GM21423 (cell line): ENCODE measurements at regions not wholly inside any gene's neighbourhood (a gene's known extent, or its start where the extent isn't known, plus 50 kb on each side); places are given as distances from the start of the nearest gene placed in this dataset.
"Not testable (repeated sequence)": the region's sequence is repeated elsewhere in the genome, so short reads cannot be mapped to it uniquely, and the experiment has no call there.

Source experiments
- ATAC-seq: cut with Tn5 transposase; IDR thresholded peaks from one replicate; pipeline ENCODE4 v1.9.1; 2021; ENCODE audit warnings: mild to moderate bottlenecking, moderate library complexity; ENCODE audit not compliant: unreplicated experiment

DNA sequence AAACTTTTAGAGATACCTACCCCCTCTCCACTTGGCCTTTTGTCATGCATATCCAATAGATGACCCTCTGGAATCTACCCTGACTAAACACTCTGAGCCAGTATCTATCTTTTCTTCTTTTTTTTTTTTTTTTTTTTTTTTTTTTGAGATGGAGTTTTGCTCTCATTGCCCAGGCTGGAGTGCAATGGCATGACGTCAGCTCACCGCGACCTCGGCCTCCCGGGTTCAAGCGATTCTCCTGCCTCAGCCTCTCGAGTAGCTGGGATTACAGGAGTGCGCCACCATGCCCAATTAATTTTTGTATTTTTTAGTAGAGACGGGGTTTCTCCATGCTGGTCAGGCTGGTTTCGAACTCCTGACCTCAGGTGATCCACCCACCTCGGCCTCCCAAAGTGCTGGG, 50.8 kb upstream of the GRIN2B start:
- not testable (repeated sequence) for ATAC-seq

DNA sequence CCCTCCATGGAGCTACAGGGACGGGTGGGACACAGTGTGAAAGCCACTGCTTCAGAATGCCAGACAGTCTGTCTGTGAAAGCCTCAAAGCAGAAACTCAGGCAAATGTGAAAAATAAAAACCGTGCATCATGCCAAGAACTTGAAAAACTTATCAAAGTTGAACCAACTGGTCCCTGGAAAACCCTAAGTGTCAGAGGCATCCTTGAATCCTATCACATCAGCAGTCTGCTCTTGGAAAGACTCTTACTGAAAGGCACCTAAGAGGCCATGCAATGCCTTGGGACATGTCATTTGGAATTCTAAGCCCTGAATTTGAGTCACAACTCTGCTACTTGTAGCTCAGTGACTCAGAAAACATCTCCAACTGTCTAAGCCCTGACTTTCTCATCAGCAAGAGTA, 62.4 kb upstream of the GRIN2B start:
- ATAC-seq, result no peak

DNA sequence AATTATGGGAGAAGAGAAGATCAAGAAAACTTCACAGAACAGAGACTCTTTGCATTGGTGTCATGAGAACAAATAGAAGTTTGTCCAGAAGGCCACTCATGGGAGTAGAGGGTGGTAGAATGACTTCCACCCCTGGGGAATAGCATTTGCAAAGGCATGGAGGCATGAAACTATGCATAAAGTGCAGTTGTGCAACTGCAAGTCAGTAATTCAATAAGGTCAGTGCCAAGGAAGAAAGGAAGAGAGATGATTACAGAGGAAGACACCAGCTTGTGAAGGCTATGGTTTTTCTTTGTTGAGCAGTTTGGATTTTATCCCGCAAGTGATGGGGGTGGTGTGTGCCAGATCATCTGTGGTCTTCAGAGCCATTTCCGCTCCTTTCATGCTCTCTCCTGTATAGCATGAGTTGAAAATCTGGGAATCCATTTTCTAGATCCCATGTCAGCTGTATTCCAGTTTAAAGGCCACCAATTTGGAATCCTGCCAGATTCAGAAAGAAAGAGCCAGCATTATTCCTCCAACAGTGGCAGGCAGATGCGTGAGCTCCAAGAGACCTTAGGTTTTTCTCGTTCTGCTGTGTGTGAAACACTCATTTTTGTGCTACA, 67.6 kb upstream of the GRIN2B start:
- no peak for ATAC-seq

DNA sequence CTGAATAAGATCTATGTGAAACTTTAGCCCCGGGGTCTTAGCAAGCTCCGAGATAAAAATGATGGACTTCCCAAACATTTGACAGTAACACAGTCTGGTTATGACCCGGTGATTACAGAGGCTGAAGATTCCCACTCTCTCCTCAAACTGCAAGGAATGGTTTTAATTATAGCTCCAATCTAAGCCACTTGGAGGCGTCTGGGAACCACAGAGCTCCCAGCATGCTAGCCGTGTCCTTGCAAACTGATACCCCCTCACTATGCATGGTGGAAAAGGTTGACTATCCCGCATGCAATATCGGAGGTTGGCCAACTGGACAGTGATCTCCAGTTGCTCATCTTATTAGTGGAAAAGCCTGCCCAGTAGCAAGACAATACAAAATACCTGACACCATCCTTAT, 76.5 kb upstream of the GRIN2B start:
- no peak for ATAC-seq

DNA sequence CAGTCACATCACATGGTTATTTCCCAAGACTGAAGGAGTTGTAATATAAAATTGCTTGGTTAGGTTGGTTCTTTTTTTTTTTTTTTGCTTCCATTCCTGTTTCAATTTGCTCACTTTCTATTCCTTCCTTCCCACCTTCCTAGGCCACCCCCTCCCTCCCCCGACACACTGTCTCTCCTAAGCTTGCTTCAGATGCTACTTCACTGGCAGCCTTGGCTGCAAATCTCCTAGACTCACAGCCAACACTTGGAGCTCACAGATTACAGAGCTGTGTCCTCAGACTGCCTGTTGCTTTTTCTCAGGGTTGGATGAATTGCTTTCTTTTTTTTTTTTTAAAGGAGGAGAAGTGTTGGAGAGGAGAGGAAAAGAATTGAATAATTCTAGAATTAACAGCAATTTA, 77.3 kb upstream of the GRIN2B start:
- no peak for ATAC-seq

DNA sequence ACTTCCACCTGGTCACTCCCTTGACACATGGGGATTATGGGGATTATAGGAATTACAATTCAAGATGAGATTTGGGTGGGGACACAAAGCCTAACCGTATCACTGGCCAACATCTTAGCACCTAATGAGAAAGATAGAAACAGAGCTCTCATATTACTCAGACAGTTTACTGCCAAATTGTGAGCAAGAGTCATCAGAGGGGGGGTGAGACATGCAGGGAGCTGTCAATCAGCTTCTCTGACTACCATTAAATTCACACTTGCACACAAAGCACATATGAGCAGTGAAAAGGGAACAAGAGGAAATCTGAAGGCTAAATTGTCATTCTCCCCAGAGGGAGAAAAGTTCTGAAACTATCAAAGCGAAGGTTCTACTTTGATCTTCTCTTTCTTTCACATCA, 78.1 kb upstream of the GRIN2B start:
- ATAC-seq, result no peak

DNA sequence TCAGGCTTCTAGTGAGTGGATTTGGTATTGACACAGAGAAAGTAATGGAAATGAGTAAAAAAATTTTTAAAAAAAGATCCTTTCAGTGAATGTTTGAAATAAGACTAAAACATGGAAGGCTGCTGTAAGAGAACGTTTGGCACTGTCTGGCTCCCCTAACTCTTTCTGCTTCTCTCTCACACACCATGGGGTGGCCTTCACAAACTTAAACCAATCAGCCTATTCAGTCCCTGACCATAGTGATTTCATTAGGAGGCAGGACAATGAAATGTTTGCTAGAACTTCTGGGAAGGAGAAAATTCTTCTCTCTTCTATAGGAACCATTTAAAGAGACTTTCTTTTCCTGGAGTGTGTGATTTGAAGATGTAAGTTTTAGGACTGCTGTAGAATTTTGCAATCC, 84.2 kb upstream of the GRIN2B start:
- no peak for ATAC-seq

DNA sequence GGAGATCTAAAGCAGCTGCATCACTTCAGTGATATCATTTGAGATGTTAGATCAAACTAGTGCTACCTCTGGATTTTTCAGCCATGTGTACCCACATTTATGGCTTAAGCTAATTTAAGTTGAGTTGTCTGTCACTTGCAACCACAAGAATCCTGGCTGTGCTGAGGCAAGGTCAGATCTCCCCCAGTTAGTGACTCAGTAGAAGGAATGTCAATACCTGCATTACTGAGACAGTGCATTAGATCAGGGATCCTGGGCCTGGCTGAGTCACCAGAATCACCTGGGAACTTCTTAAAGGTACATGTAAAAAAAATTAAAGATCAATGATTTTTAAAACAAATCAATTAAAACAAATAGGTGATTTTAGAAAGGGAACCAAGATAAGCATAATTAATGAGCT, 84.6 kb upstream of the GRIN2B start:
- ATAC-seq, result no peak

DNA sequence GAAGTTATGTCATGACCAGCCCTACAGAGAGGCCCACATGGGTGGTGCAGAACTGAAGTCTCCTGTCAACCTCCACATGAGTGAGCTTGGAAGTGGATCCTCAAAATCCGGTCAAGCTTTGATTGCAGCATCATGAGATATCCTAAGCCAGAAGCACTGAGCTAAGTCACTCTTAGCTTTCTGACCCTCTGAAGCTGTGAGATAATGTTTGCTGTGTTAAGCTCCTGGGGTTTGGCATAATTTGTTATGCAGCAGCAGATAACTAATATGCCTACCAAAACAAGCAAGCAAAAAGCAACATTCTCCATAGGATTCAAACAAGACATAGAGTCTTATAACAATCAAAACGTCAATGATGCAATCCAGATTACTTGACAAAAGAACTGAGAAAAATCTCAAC, 87.6 kb upstream of the GRIN2B start:
- ATAC-seq, result no peak

DNA sequence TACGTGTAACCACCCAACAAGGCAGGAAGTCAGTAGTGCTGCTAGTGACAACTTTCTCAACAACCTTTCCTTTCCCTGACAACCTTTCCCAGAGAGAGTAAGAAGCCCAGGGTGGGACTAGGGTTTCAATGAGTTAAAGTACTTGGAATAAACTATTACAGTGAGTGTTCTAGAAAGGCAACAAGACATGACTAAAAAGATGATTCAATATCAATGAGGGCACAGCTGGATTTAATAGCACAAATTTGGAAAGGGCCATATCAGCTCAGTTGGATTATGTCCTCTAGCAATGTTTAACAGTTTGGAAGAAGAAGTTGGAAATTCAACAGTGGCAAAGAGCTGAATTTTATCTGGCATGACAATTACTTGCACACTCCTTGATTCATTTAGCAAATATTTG, 90.4 kb upstream of the GRIN2B start:
- ATAC-seq, result no peak

DNA sequence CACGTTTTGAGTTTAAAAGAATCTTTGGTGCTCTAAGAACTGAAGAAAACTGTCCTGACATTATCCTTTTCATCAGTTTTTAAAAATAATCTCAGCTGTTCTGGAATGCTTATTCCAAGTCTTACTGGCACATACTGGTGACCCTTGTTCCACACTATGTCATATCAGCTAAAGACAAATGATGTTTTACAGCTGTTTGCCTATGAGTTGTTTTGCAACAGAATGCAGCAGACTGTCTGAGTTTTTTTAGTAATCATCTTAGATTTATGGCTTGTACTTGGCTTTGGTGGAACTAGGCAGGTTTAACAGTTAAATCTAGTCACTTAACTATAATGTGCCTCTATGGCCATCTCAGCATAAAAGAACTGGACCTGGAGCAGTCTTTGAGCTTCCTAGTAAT, 91.6 kb upstream of the GRIN2B start:
- ATAC-seq, result no peak

DNA sequence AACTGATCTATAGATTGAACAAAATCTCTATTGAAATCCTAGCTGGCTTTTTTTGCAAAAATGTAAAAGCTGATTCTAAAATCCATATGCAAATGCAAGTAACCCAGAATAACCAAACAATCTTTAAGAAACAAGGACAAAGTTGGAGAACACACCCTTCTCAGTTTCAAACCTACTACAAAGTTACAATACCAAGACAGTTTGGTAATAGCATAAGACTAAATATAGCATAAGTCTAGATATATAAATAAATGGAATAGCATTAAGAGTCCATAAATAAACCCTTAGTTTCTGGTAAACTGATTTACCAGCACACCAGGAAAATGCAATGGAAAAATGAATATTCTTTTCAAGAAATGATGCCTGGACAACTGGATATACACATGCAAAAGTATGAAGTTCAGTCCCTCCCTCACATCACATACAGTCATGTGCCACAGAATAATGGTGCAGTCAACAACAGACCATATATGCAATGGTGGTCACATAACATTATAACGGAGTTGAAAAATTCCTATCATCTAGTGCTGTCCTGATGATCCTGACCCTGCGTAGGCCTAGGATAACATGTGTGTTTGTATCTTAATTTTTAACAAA, 94.5 kb upstream of the GRIN2B start:
- no peak for ATAC-seq

DNA sequence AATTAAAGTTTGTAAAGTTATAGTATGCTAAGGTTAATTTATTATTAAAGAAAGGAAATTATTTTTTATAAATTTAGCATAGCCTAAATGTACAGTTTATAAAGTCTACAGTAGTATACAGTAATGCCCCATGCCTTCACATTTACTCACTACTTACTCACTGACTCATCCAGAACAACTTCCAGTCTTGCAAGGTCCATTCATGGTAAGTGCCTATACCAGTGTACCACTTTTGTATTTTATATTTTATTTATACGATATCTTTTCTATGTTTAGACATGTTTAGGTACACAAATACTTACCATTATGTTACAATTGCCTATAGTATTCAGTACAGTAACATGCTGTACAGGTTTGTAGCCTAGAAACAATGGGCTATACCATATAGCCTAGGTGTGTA, 95.1 kb upstream of the GRIN2B start:
- ATAC-seq, result no peak

DNA sequence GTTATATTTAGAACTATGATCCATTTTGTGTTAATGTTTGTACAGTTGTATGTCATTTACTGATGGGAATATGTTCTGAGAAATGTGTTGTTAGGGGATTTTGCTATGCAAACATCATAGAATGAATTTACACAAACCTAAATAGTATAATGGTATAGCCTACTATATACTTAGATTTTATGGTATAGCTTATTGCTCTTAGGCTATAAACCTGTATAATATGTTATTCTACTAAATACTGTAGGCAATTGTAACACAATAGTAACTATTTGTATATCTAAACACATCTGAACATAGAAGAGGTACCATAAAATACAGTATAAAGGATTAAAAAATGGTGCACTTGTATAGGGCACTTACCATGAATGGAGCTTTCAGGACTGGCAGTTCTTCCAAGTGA, 105.4 kb upstream of the GRIN2B start:
- no peak for ATAC-seq

DNA sequence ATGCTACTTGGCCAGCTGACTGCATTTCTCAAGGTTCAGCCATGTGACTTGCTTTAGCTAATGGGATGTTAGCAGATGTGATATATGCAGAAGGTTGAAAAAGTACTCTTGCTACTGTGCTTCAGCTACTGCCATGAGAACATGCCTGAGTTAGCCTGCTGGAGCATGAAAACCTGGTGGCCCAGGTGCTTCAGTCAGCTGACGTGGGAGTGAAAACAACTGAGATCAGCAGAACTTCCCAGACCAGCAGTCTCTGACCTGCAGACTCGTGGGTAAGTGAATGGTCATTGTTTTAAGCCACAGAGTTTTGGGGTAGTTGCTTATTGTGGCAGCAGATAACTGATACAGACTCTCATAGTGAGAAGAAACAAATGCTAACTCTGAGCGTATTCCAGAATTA, 118.6 kb upstream of the GRIN2B start:
- ATAC-seq, result no peak

DNA sequence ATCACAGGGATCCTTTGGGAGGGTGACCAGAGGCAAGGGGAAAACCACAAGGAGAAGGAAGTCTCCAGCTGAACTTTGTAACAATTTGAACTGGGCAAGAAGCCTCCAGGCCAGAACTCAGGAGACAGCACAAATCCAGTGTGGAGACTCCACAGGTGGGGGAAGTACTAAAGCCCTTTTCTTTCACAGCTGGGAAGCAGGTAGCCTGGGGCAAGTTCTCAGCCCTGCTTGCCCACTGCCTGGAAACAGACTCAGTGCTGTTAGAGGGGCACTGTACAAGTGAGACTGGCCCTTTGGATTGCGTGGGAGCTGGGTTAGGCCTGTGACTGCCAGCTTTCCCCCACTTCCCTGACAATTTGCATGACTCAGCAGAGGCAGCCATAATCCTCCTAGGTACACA, 120.2 kb upstream of the GRIN2B start:
- not testable (repeated sequence) for ATAC-seq

DNA sequence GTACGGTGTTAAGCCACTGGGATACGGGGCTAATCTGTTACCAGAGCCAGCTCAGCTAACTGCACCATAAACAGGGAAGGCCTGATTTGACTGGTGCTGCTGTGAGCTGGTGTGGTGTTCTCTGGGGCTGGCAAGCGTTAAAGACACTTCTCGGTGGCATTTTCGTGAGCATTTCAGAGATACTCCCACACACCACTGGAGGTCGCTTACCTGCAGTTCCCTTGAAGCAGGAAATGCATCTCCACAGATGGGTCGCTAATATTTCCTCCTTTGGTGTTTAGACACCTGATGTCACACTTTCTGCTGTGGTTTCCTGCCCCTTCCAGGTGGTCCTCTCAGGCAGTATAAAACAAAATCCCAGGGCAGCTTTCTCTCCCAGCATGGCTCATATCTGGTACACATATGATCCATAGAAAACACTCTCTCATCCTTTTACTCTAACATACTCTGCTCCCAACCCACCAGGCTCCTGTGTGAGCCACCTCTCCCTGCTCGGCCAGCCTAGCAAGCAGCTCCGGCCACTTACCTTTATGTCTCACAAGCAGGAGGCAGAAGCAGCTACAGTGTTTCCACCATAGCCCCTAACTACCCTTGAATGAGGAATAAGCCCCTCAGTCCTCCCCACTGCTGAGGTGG, 129.9 kb upstream of the GRIN2B start:
- peak; percentile 98 for ATAC-seq

DNA sequence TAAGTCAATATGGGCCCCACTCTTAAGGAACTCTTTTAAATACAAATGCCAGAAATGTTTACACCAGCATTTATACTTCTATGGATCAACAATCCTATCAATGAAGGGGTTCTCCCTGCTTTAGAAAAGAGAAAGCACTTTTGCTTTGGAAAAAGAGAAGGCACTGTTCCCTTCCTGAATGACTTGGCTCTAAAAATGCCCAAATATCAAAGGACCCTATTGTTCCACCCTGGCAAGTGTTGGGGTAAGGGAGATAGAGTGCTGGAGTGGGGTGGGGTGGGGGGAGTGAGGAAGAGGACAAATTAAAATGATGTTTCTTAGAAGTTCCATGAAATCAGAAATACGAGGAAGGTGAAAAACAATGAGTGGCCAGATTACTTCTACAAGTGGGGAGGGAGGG, 131.6 kb upstream of the GRIN2B start:
- no peak for ATAC-seq

DNA sequence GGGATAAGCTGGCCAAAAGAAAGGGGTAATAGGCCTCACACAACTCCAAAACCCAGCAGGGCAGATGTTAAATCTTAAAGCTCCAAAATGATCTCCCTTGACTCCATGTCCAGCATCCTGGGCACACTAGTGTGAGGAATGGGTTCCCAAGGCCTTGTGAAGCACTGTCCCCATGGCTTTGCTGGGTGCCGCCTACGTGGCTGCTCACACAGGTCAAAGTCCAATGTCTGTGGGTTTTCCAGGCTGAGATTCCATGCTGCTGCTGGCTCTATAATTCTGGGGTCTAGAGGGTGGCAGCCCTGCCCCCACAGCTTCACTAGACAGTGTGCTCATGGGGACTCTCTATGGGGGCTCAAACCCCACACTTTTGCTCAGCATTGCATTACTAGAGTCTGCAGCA, 145.3 kb upstream of the GRIN2B start:
- no peak for ATAC-seq

DNA sequence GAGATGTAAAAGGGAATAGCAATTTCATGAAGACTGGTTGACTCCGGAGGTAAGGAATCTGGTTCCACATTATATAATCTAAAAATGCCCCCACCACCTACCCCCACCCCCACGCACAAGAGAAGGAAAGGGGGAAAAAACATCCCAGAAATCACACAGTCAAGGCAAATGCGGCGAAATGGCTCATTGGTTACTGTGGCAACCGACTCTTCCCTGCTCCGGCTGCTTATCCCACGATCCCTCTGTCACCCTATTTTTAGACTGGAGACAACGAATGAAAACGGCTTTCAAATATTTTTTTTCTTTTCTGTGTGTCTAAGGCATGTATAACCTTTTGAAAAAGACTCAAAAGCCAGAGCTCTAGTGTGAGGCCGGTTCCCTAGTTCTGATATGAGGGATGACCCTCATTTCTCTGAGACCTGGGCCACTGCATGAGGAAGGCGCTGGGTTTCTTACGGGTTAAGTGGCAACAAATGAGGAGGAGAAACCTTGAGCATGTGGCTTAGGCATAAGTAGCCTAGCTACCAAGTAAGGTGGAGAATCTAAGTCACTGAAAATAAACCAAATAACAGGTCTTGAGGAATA, 148.3 kb upstream of the GRIN2B start:
- no peak for ATAC-seq

DNA sequence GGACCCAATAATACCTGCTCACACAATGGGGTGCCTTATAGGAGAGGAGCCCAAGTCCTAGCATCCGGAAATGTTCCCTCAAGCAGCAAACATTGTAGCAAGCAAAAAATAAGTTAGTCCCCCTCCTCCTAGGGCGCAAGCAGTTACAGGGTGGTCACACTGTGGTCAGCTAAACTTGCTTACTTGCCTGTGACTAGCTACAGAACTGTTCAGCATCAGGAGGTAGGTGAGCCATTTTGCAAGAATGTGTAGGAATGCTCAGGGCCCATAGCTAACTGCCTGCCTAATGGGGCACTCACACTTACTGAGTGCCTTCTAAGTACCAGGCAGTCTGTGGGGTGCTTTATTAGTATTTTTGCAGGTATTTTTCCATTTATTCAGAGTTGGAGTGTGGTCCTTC, 154.6 kb upstream of the GRIN2B start:
- no peak for ATAC-seq

DNA sequence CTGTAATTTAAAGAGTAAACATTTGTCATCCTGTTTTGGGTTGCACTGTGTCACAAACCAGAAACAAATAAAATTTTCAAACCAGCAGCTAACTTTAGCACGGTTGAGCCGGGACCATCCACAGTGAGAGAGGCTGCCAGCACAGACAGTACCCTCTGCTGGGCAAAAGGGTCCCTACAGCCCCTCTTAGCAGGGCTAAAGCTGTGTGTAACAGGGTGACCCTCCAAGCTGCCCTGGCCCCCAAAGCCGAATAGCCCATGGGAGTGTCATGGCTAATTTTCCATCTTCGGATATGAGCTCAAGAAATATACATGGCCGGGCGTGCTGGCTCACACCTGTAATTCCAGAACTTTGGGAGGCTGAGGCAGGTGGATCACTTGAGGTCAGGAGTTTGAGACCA, 157.1 kb upstream of the GRIN2B start:
- ATAC-seq, result no peak
